GM12878 (cell line): ENCODE measurements at regions not wholly inside any gene's neighbourhood (a gene's known extent, or its start where the extent isn't known, plus 50 kb on each side); places are given as distances from the start of the nearest gene placed in this dataset.

ENCODE experiments used
- CEBPZ ChIP-seq: fragments of 150-350 bp; IDR thresholded peaks from 2 replicates; pipeline ENCODE4 v1.6.1; 2016; ENCODE audit warnings: low read depth, low read length
- CUX1 ChIP-seq: IDR thresholded peaks from 2 replicates; pipeline ENCODE4 v1.6.1; 2012; ENCODE audit warnings: improper control_type of control experiment, low read depth, low read length; ENCODE audit not compliant: insufficient replicate concordance
- ESRRA ChIP-seq: IDR thresholded peaks from 2 replicates; pipeline ENCODE4 v1.6.1; 2012; ENCODE audit warnings: mild to moderate bottlenecking, low read length, improper control_type of control experiment
- NKRF ChIP-seq: fragments of 450-650 bp; conservative IDR thresholded peaks from 2 replicates; pipeline ENCODE4 v1.6.1; 2017; ENCODE audit warnings: mild to moderate bottlenecking, moderate library complexity
- REST ChIP-seq: IDR thresholded peaks from 2 replicates; pipeline ENCODE4 v1.6.1; 2012; ENCODE audit warnings: mild to moderate bottlenecking, low read depth, low read length
- SIN3A ChIP-seq: IDR thresholded peaks from 2 replicates; pipeline ENCODE4 v1.6.1; 2012; ENCODE audit warnings: low read depth, low read length, improper control_type of control experiment

GRCh38 chr14:82635915-82636314 lies 1102.3 kb upstream of the SEL1L start (continued):
- TF ChIP-seq CUX1, result no peak
- no peak for TF ChIP-seq SIN3A
- TF ChIP-seq NKRF, result no peak
- TF ChIP-seq REST, result no peak
- no peak for TF ChIP-seq CEBPZ
- no peak for TF ChIP-seq ESRRA
